Amygdala (tissue), 56 donors: ENCODE measurements at regions not wholly inside any gene's neighbourhood (a gene's known extent, or its start where the extent isn't known, plus 50 kb on each side); places are given as distances from the start of the nearest gene placed in this dataset.

ENCODE experiments used
- DNase-seq, 56 donors: peaks; one replicate each; lab custom pipeline; 2025; lab: John Stamatoyannopoulos, UW

GRCh38 chr18:67072791-67073190, 443.7 kb downstream of the DSEL start:
- no peak for DNase-seq

- no peak for DNase-seq
Observed at GRCh38 chr18:67068608-67069007, 447.9 kb downstream of the DSEL start.

DNA sequence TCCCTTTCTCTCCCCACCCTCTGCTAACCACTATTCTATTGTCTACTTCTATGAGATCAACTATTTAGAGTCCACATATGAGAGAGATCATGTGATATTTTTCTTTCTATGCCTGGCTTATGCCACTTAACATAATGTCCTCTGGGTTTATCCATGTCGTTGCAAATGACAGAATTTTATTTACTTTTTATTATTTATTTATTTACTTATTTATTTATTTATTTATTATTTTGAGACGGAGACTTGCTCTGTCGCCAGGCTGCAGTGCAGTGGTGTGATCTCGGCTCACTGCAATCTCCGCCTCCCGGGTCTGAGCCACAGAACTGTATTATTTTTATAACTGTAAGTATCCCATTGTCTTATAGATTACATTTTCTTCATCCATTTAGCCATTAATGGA, 443.4 kb upstream of the CDH19 start:
- no peak for DNase-seq

DNA sequence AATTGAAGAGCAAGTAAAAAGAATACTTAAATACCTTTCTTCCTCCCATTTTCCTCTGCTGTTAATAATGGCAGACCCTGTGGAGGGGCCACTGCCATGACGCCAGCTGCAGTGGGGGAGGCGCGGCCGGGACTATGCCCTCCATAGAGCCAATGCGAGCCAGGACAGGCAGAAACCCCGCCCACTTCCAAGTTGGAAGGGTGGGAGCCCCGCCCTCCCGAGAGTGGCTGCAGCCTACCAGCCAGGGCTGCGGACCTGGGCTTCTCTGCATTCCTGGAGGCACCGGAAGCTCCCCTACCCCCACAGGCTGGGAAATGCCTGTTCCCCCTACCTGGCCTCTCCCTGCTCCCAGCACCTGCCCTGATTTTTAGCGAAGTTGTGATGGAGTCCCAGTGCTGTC, 439.4 kb upstream of the CDH19 start:
- DNase-seq, result no peak

DNA sequence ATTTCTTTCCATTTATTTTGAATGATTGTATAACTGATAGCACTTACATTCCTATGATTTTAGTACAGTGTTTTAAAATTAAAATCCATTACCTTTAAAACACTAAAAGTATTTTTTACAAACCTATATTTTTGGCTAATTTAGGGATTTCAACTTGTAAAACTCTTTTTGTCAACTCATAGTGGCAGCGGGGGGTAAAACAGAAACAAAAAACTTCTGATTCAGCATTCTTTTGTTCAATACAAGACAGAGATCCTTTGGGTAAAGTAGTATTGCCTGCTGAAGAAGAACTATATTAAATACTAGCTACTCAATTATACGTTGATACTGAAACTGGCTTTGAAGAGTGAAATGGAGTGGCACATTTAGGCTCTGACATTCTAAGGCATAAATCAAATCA, 437.4 kb upstream of the CDH19 start:
- no peak for DNase-seq

GRCh38 chr18:67035026-67035425, 431.1 kb upstream of the CDH19 start:
- no peak for DNase-seq

- no peak for DNase-seq
Observed at GRCh38 chr18:67023059-67023458, 419.2 kb upstream of the CDH19 start.

- DNase-seq, result no peak
Observed at GRCh38 chr18:67010919-67011318, 407.0 kb upstream of the CDH19 start.

GRCh38 chr18:67007999-67008398, 404.1 kb upstream of the CDH19 start:
- no peak for DNase-seq

DNA sequence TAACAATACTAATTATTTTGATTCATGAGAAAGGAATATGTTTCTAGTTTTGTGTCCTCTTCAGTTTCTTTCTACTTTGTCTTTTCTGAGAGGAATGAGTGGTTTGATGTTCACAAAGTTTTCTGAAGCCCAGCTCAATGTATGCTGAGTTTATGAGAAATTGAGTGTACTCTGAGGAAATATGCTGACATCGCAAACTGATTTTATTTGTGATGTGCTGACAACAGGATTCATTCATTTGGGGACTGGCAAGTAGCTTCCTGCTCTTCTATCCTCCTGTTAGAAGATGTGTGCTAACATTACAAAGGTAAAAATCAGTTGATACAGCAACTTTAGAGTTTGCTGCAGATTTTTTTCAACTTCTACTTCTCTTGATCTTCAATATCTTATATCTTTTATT, 403.2 kb upstream of the CDH19 start:
- DNase-seq, result no peak

DNA sequence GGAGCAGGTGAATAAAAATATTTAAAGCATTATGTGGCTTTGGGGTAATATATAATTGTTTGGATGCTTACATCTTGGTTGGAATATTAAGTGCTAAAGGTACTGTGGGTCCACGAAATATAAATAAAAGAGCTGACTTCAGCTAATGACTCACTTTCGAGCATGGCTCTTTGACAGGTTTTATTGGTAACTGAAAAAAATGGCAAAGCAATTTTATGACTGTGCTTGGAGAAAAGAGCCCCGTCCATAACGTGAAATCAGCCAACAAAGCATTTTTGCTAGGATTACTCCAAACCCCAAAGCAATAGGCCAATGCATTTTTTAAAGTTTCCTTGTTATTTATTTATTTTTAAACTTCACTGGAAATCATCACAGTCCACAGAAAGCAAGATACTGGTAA, 397.2 kb upstream of the CDH19 start:
- DNase-seq, result no peak

GRCh38 chr18:66999003-66999402, 395.1 kb upstream of the CDH19 start:
- no peak for DNase-seq

DNA sequence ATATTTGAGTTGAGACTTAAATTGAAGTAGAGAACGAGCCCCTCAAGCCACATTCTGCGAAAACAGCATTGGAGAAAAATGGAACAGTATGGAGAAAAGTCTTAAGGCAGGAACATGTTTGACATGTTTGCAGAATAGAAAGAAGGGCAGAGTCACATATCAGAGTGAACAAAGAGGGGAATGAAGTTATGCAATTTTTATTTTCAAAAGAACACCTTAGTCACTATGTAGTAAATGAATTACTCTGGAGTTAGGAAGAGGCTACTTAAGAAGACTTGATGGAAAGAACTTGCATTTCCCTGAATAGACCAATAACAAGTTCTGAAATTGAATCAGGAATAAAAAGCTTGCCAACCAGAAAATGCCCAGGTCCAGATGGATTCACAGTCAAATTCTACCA, 391.4 kb upstream of the CDH19 start:
- no peak for DNase-seq

DNA sequence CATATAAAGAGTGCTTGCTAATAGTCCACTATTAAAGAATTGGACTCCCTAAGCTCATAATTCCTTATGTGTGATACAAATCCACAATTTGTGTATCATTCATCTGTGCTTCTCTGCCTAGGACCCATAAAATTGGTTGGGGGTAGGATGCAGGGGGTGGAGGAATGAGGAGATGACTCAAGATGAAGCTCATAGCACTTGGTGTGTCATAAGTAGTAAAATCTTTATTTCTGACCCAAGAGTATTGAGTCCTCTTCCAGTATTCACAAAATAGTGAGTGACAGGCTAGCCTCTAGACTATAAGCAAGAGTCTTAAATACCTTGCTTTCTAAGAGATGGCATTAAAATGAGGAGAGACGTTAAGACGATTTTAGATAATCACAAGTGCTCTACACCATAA, 390.9 kb upstream of the CDH19 start:
- DNase-seq, result no peak

GRCh38 chr18:66993492-66993891, 389.6 kb upstream of the CDH19 start:
- no peak for DNase-seq

DNA sequence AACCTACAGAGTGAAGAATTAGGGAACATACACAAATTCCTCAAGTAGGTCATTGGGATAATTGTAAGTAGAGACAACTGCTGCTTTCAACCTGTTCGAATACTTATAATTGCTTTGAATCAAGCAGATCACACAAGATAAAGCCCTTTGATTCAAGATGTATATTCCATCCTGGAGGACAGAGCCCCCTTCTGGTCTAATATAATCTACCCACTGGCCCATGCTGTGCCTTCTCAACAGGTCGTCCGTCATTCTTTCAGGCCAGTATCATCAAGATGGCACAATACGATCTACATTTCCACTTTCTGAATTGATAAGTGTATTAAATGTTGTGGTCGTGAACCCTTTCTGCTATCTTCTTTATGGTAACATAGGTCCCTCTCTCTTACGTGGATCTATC, 387.0 kb upstream of the CDH19 start:
- no peak for DNase-seq

GRCh38 chr18:66979009-66979408, 375.1 kb upstream of the CDH19 start:
- no peak for DNase-seq

GRCh38 chr18:66972681-66973080, 368.8 kb upstream of the CDH19 start:
- no peak for DNase-seq

GRCh38 chr18:66971960-66972359, 368.1 kb upstream of the CDH19 start:
- DNase-seq, result no peak

DNA sequence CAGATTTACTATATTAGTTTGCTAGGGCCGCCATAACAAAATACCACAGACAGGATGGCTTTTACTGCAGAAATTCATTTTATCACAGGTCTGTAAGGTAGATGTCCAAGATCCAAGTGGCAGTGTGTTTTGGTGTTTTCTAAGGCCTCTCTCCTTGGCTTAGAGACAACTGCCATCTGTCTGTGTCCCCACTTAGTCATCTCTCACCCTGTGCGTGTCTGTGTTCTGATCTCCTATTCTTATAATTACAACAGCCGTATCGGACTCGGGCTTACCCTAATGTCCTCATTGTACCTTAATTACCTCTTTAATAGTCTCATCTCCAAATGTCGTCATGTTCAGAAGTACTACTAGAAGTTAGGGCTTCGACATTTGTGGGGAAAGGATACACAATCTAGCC, 362.3 kb upstream of the CDH19 start:
- DNase-seq, result no peak

- no peak for DNase-seq
Observed at GRCh38 chr18:66958309-66958708, 354.4 kb upstream of the CDH19 start.

GRCh38 chr18:66951750-66952149, 347.9 kb upstream of the CDH19 start:
- no peak for DNase-seq

- no peak for DNase-seq
Observed at GRCh38 chr18:66949419-66949818, 345.5 kb upstream of the CDH19 start.

- peak in 1 of 56 donors; percentile 4 for DNase-seq
Observed at GRCh38 chr18:66937546-66937945, 333.7 kb upstream of the CDH19 start.
